HEK293T (cell line): ENCODE measurements at regions not wholly inside any gene's neighbourhood (a gene's known extent, or its start where the extent isn't known, plus 50 kb on each side); places are given as distances from the start of the nearest gene placed in this dataset.

Experiments
- ARNT ChIP-seq: fragments of 450-650 bp; IDR thresholded peaks from 2 replicates; pipeline ENCODE4 v1.6.1; 2017; ENCODE audit warnings: mild to moderate bottlenecking
- BHLHE40 ChIP-seq: fragments of 450-650 bp; IDR thresholded peaks from 2 replicates; pipeline ENCODE4 v1.6.1; 2016; ENCODE audit warnings: mild to moderate bottlenecking, moderate library complexity, borderline replicate concordance
- CTBP1 ChIP-seq: fragments of 450-650 bp; IDR thresholded peaks from 2 replicates; pipeline ENCODE4 v1.6.1; 2016; ENCODE audit warnings: borderline replicate concordance
- ELF4 ChIP-seq: fragments of 450-650 bp; IDR thresholded peaks from 2 replicates; pipeline ENCODE4 v1.6.1; 2017; ENCODE audit warnings: antibody characterized with exemption
- FOXA1 ChIP-seq: fragments of 450-650 bp; IDR thresholded peaks from 2 replicates; pipeline ENCODE4 v1.6.1; 2016; ENCODE audit warnings: mild to moderate bottlenecking
- FOXK2 ChIP-seq: fragments of 450-650 bp; IDR thresholded peaks from 2 replicates; pipeline ENCODE4 v1.6.1; 2016; ENCODE audit warnings: mild to moderate bottlenecking
- FOXM1 ChIP-seq: fragments of 450-650 bp; IDR thresholded peaks from 2 replicates; pipeline ENCODE4 v1.6.1; 2017; ENCODE audit warnings: mild to moderate bottlenecking, borderline replicate concordance
- HDGF ChIP-seq: fragments of 450-650 bp; IDR thresholded peaks from 2 replicates; pipeline ENCODE4 v1.6.1; 2017; ENCODE audit warnings: antibody characterized with exemption, borderline replicate concordance
- L3MBTL2 ChIP-seq: fragments of 450-650 bp; conservative IDR thresholded peaks from 2 replicates; pipeline ENCODE4 v1.6.1; 2016; ENCODE audit warnings: mild to moderate bottlenecking
- LEF1 ChIP-seq: fragments of 450-650 bp; IDR thresholded peaks from 2 replicates; pipeline ENCODE4 v1.6.1; 2017; ENCODE audit warnings: mild to moderate bottlenecking, borderline replicate concordance
- SP1 ChIP-seq: fragments of 450-650 bp; IDR thresholded peaks from 2 replicates; pipeline ENCODE4 v1.6.1; 2017
- SUZ12 ChIP-seq: fragments of 450-650 bp; IDR thresholded peaks from 2 replicates; pipeline ENCODE4 v1.6.1; 2016; ENCODE audit warnings: mild to moderate bottlenecking
- TARDBP ChIP-seq: fragments of 450-650 bp; IDR thresholded peaks from 2 replicates; pipeline ENCODE4 v1.6.1; 2016
- ZNF384 ChIP-seq: fragments of 450-650 bp; IDR thresholded peaks from 2 replicates; pipeline ENCODE4 v1.6.1; 2016

DNA sequence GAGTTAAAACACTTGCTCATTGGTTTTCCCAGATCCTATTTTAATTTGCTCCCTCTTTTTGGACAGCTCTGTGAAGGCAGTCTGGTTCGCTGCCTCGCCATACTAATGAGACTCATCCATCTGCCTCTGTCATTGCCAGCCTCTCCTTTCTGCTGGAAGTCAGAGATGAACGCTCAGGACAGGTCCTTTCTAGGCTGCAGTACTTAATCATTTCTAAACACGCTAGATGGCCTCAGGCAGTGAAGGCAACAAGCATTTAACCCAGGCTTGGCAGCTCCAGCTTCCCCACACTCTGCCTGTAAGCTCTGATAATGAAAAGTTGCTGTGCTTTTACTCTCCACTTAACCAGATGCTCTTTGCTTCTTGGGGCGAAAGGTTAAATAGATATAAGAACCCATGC, 286.7 kb upstream of the POU3F2 start:
- TF ChIP-seq SUZ12 (no peak), L3MBTL2 (no peak), ARNT (no peak), SP1 (no peak), LEF1 (no peak), FOXK2 (no peak), FOXM1 (no peak), TARDBP (no peak), FOXA1 (no peak), ELF4 (no peak), CTBP1 (no peak), ZNF384 (no peak), HDGF (no peak), BHLHE40 (no peak)
